Nephron progenitor cell (in vitro differentiated cells): ENCODE measurements at regions not wholly inside any gene's neighbourhood (a gene's known extent, or its start where the extent isn't known, plus 50 kb on each side); places are given as distances from the start of the nearest gene placed in this dataset.

Experiments
- DNase-seq: peaks from one replicate; pipeline ENCODE4 v3.0.0; 2021
- H3K27ac Mint-ChIP-seq: 2 replicates; pipeline ENCODE4 v1.8.0; 2021; ENCODE audit warnings: mild to moderate bottlenecking, moderate library complexity, mixed read lengths
- H3K27me3 Mint-ChIP-seq: 2 replicates; pipeline ENCODE4 v1.8.0; 2021; ENCODE audit warnings: mild to moderate bottlenecking, low read depth, mixed read lengths; ENCODE audit not compliant: poor library complexity
- H3K36me3 Mint-ChIP-seq: 2 replicates; pipeline ENCODE4 v1.8.0; 2021; ENCODE audit warnings: low read depth, mixed read lengths
- H3K4me1 Mint-ChIP-seq: 2 replicates; pipeline ENCODE4 v1.8.0; 2021; ENCODE audit warnings: mixed read lengths
- H3K4me3 Mint-ChIP-seq: 2 replicates; pipeline ENCODE4 v1.8.0; 2021; ENCODE audit warnings: mild to moderate bottlenecking, moderate library complexity, mixed read lengths
- H3K9me3 Mint-ChIP-seq: 2 replicates; pipeline ENCODE4 v1.8.0; 2021; ENCODE audit warnings: mild to moderate bottlenecking, moderate library complexity, mixed read lengths
- CTCF ChIP-seq: fragments of 200-600 bp; sonication (generic); IDR thresholded peaks from 2 replicates; pipeline ENCODE4 v1.5.0; 2021; ENCODE audit warnings: antibody characterized with exemption

- no peaks in the 10 kb centered on the region for H3K36me3 Mint-ChIP-seq
- peaks cover 10% of the 10 kb centered on the region for H3K4me1 Mint-ChIP-seq
- no peak overlapping the region for H3K27ac Mint-ChIP-seq
- peaks cover 16% of the 10 kb centered on the region for H3K9me3 Mint-ChIP-seq
- no peak for DNase-seq
- TF ChIP-seq CTCF, result no peak
- no peaks in the 10 kb centered on the region for H3K27me3 Mint-ChIP-seq
- H3K4me3 Mint-ChIP-seq, result no peak overlapping the region
Observed at GRCh38 chr13:106284358-106284757, 251.1 kb downstream of the EFNB2 start.

GRCh38 chr13:106281426-106281825, 254.0 kb downstream of the EFNB2 start:
- no peaks in the 10 kb centered on the region for H3K36me3 Mint-ChIP-seq
- no peaks in the 10 kb centered on the region for H3K27me3 Mint-ChIP-seq
- peak overlapping the region; percentile 27 for H3K27ac Mint-ChIP-seq
- no peak for DNase-seq
- peaks cover 16% of the 10 kb centered on the region for H3K9me3 Mint-ChIP-seq
- H3K4me3 Mint-ChIP-seq, result no peak overlapping the region
- H3K4me1 Mint-ChIP-seq, result peaks cover 14% of the 10 kb centered on the region
- no peak for TF ChIP-seq CTCF

DNA sequence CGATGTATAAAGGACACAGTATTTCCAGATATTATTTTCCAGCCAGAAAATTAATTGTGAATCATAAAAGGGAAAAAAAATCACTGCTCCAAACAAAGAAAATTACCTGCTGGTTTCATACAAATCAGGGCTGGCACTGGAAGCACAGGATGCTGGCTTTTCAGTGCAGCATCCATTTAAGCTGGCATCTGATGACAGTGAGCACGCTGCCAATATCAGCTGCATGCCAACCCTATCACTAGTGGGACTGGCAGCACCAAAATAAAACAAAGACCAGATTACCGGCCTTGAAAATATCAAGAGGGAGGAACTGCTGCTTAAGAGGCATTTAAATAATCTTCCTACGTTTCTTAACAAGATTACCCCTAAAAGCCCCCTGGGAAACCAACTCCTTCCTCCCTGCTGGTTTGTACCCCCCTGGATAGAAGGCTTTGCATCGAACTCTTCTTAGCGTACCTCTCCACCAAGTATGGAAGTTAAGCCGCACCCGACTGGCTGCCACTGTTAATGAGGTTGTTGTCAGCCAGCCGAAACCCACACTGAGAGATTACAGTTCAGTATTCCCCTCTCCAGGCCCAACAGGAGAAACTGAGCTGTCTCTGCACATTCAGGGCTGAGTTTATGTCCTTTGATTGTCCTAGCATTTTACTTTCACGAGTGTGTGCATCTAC, 257.8 kb downstream of the EFNB2 start:
- TF ChIP-seq CTCF, result no peak
- no peak overlapping the region for H3K27ac Mint-ChIP-seq
- DNase-seq, result no peak
- no peaks in the 10 kb centered on the region for H3K27me3 Mint-ChIP-seq
- peaks cover 11% of the 10 kb centered on the region for H3K4me1 Mint-ChIP-seq
- no peak overlapping the region for H3K4me3 Mint-ChIP-seq
- H3K9me3 Mint-ChIP-seq, result peaks cover 11% of the 10 kb centered on the region
- H3K36me3 Mint-ChIP-seq, result no peaks in the 10 kb centered on the region

DNA sequence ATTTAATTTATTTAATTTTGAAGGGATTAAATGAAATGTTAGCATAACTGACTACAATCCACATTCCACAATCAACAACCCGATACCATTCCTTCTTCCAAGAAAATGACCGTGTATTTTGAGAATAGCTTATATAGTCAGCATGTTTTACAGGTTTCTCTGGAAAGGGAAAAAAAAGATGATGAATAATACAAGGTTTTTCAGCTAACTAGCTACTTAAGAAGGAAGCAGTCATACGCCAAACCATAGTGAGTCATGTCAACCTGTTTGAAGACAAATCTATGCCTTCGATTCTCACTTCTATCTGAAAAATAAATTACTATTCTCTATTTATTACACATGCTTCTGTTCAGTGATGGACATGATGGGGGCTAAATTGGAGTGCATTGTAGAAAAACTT, 258.6 kb downstream of the EFNB2 start:
- H3K4me3 Mint-ChIP-seq, result no peak overlapping the region
- no peaks in the 10 kb centered on the region for H3K27me3 Mint-ChIP-seq
- H3K27ac Mint-ChIP-seq, result no peak overlapping the region
- TF ChIP-seq CTCF, result no peak
- peaks cover 11% of the 10 kb centered on the region for H3K4me1 Mint-ChIP-seq
- peaks cover 4% of the 10 kb centered on the region for H3K9me3 Mint-ChIP-seq
- DNase-seq, result no peak
- no peaks in the 10 kb centered on the region for H3K36me3 Mint-ChIP-seq

DNA sequence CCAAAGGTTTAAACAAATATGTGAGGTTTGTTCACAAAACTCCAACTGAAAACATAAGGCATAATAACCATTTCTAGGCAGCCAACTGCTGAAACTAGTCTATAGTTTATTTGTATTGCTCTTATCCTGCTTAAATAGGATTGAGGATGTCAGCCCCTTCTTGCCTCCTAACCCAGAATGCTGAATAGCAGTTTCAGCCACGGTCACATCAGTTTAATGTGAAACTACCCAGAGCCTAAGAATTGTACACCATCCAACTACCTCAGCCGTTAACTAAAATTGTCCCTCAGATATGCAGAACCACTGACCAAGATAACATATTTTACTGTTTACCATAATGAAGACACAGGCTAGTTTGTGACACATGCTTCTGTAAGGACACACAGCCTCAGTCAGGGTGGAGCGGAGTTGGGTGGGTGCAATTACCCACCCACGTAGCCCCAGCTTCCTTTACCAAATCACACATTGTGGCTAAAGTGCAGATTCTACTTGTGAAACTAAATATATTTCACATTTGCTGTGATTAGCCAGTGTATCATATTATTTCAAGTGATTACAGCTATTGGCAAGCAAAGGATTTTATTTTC, 259.9 kb downstream of the EFNB2 start:
- Mint-ChIP-seq H3K27me3 (no peaks in the 10 kb centered on the region), H3K9me3 (peaks cover 8% of the 10 kb centered on the region), H3K27ac (no peak overlapping the region), H3K36me3 (no peaks in the 10 kb centered on the region), H3K4me1 (peaks cover 11% of the 10 kb centered on the region), H3K4me3 (no peak overlapping the region)
- TF ChIP-seq CTCF, result no peak
- no peak for DNase-seq
